Muscle of arm (tissue), 1 donor: ENCODE measurements at regions not wholly inside any gene's neighbourhood (a gene's known extent, or its start where the extent isn't known, plus 50 kb on each side); places are given as distances from the start of the nearest gene placed in this dataset.
"Not testable (repeated sequence)": the region's sequence is repeated elsewhere in the genome, so short reads cannot be mapped to it uniquely, and the experiment has no call there.

Experiments
- DNase-seq: peaks from one replicate; pipeline ENCODE4 v3.0.0-alpha.2; 2013

DNA sequence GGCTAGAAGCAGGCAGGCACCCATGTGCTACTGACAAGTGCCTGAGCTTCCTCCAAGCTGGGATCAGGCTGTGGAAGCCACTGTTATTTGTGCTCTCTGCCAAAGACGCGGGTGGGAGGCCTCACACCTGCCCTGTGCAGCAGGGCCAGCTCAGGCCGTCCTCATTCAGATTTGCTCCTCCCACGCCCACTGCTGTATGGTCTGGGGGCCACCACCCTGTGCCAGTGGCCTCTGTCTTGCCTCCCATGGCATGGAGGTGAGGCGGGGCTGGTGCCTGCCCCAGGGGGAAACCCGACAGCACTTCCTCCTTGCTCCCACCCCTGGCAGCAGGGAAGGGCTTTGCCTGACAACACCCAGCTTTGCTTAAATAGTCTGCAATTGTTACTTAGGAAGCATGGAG lies 356.5 kb upstream of the CDH8 start:
- DNase-seq: no peak

GRCh38 chr16:62391940-62392339 lies 355.7 kb upstream of the CDH8 start:
- no peak for DNase-seq

GRCh38 chr16:62391134-62391533 lies 354.9 kb upstream of the CDH8 start:
- DNase-seq: no peak

DNA sequence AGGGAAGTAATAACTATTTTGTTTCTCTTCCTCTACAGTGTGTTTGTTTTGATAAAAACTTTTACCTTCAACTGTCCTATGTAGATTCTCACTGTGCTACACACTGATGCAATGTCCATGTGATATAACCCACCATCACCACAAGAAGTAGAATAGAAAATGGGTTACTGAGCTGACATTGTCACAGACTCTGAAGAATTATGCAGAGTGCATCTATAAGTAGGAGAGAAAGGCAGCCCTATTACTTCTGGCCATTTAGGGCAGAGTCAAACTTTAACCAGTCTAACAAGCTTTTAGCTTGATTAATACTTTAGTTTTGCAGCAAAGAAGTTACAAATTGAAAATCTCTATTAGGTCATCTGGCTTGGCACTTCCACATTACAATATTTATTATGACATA lies 354.0 kb upstream of the CDH8 start:
- DNase-seq: no peak

GRCh38 chr16:62386411-62386810 lies 350.2 kb upstream of the CDH8 start:
- DNase-seq: no peak

DNA sequence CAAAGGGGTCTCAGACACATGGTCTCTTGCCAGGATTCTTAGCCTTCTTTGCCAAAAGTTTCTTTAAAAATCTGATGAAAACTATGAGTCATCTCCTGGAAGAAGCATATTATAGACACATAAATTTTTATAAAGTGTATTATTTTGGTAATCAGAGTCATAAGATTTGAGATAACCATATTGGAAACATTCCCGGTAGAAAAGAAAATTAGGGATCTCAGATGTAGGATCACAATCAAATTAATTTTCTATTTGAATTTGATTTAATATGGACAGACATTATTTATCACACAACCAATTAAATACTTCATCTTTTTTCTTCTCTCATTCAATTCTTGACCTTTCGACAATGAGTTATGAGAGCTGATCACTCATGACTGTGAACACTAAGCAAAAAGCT lies 347.7 kb upstream of the CDH8 start:
- DNase-seq: no peak

DNA sequence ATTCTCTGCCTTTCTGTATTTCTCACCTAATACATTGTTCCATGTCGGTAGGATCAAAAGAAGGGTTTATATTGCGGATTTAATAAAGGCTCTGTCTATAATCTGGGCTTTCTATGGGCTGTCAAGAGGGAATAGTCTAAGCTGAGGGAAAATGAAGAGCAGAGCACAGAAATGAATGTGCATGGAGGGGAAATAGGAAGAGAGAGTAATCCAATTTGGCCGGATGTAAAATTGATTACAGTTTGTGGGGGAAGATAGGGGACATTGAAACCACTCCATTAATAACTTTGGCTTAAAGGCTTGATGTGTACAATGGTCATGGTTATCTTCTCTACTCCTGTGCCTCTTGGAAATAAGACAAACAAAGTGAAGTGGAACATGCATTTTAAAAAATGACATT lies 334.2 kb upstream of the CDH8 start:
- DNase-seq: no peak

- DNase-seq: no peak
These were observed 327.3 kb upstream of the CDH8 start for GRCh38 chr16:62363501-62363900.

- no peak for DNase-seq
These were observed 317.1 kb upstream of the CDH8 start for GRCh38 chr16:62353355-62353754.

GRCh38 chr16:62342216-62342615 lies 306.0 kb upstream of the CDH8 start:
- no peak for DNase-seq

GRCh38 chr16:62335356-62335755 lies 299.1 kb upstream of the CDH8 start:
- DNase-seq: no peak

DNA sequence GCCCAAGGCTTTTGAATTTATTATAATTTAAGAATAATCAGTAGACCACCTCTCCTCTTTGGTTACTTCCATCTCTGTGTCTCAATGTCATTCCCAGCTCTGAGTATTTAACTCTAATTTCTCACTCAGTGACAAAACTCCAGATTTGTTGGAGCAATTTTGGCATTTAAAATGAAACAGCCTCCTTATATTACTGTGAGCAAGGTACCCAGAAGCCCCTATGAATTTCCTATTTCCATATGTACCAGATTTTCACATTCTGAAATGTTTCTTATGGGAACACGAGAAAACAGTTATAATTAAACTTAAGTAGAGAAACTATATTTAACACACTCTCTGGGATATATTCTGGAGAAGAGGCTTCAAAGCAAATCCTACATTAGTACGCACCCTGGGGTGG lies 285.4 kb upstream of the CDH8 start:
- DNase-seq: no peak

DNA sequence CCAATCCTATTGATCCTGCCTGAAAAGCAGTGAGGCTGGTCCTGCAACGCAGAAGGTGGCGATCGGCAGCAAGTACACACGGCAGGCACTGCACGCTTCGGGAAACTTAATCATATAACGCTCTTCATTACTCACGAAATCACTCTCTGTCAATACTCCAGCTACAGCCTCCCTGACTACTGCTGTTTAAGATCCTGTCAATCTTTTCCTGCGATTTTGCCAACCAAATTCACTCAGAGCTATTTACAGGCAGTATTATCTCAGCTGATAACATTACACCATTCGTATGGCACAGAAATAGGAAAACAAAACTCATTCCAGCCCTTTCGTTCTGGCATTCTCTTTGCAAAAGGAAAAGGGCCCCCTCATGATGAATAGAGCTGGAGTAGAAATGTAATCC lies 262.4 kb upstream of the CDH8 start:
- no peak for DNase-seq

- DNase-seq: no peak
These were observed 258.2 kb upstream of the CDH8 start for GRCh38 chr16:62294213-62294972.

GRCh38 chr16:62288990-62289629 lies 252.9 kb upstream of the CDH8 start:
- no peak for DNase-seq

DNA sequence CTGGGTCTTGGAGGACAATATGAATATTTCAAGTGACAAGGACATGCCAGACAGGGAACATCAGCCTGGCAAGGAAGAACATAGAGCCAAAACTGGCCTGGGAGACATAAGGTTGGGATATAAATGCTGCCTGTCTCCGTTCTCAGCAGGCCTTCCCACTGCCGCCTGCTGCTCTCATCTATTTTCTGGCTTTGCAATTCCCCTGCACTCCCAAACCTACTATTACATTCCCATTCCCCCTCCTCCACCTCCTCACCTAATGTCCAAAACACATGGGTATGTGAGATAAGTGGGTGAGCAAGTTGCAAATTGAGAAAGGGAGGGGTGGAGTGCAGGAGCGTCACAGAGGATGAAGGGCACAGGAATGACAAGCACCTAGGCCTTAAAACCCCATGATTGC lies 244.3 kb upstream of the CDH8 start:
- no peak for DNase-seq

DNA sequence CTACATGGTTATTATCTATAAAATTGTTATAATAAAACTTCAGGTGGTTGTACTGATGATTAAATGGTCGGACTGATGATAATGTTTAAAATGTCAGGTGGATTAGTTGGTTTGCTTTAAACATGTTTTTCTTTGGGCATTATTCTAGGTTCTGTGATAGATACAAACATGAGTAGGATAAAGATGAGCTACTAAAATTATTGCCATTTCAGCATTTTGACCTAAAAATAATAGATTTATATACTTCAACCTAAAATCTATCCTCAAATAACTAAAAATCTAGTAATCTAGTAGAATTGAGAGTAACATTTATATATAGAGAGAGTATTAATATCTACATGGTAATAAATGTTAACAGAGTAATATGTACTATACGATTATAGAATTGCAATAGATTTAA lies 241.7 kb upstream of the CDH8 start:
- no peak for DNase-seq

GRCh38 chr16:62276637-62277036 lies 240.4 kb upstream of the CDH8 start:
- no peak for DNase-seq

- no peak for DNase-seq
These were observed 235.8 kb upstream of the CDH8 start for GRCh38 chr16:62272035-62272434.

GRCh38 chr16:62261760-62262159 lies 225.5 kb upstream of the CDH8 start:
- DNase-seq: no peak

- not testable (repeated sequence) for DNase-seq
These were observed 222.7 kb upstream of the CDH8 start for GRCh38 chr16:62258931-62259435.

GRCh38 chr16:62256406-62256805 lies 220.2 kb upstream of the CDH8 start:
- no peak for DNase-seq

- no peak for DNase-seq
These were observed 218.6 kb upstream of the CDH8 start for GRCh38 chr16:62254847-62255246.

GRCh38 chr16:62254372-62254771 lies 218.1 kb upstream of the CDH8 start:
- no peak for DNase-seq
